LNCaP clone FGC (cell line): ENCODE measurements at regions not wholly inside any gene's neighbourhood (a gene's known extent, or its start where the extent isn't known, plus 50 kb on each side); places are given as distances from the start of the nearest gene placed in this dataset.

Experiments
- DNase-seq: peaks from one replicate; pipeline ENCODE4 v3.0.0-alpha.2; 2011; ENCODE audit warnings: low read depth
- H3K4me3 ChIP-seq: 2 replicates; pipeline ENCODE4 v1.5.1; 2011; ENCODE audit warnings: mild to moderate bottlenecking, low read depth, low read length, control low read depth
- TF ChIP-seq, protein P1 (sequence below): IDR thresholded peaks from 2 replicates; pipeline ENCODE4 v1.5.1; 2012; ENCODE audit warnings: mild to moderate bottlenecking; ENCODE audit not compliant: control insufficient read depth, insufficient read depth; ENCODE audit errors: extremely low read depth

DNA sequence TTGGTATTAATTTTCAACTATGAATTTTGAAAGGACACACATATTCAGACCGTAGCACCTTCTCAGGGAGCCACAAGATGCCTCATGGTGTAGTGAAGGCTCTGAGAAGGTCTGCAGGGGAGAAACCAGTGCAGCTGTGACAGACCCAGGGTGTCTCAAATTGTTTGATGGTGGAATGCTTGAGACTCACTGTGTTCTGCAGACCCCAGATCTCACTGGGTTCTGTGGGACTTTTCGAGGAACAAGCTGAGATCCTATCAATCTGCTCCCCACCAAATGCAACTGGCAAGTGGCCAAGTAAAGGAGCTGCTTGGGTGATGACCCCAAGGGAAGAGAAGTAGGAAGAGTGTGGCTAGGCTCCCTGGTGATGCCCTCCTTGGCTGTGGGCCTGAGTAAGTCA, 130.5 kb upstream of the UNC5B start:
- DNase-seq: no peak
- TF ChIP-seq, protein P1, sequence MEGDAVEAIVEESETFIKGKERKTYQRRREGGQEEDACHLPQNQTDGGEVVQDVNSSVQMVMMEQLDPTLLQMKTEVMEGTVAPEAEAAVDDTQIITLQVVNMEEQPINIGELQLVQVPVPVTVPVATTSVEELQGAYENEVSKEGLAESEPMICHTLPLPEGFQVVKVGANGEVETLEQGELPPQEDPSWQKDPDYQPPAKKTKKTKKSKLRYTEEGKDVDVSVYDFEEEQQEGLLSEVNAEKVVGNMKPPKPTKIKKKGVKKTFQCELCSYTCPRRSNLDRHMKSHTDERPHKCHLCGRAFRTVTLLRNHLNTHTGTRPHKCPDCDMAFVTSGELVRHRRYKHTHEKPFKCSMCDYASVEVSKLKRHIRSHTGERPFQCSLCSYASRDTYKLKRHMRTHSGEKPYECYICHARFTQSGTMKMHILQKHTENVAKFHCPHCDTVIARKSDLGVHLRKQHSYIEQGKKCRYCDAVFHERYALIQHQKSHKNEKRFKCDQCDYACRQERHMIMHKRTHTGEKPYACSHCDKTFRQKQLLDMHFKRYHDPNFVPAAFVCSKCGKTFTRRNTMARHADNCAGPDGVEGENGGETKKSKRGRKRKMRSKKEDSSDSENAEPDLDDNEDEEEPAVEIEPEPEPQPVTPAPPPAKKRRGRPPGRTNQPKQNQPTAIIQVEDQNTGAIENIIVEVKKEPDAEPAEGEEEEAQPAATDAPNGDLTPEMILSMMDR: no peak

DNA sequence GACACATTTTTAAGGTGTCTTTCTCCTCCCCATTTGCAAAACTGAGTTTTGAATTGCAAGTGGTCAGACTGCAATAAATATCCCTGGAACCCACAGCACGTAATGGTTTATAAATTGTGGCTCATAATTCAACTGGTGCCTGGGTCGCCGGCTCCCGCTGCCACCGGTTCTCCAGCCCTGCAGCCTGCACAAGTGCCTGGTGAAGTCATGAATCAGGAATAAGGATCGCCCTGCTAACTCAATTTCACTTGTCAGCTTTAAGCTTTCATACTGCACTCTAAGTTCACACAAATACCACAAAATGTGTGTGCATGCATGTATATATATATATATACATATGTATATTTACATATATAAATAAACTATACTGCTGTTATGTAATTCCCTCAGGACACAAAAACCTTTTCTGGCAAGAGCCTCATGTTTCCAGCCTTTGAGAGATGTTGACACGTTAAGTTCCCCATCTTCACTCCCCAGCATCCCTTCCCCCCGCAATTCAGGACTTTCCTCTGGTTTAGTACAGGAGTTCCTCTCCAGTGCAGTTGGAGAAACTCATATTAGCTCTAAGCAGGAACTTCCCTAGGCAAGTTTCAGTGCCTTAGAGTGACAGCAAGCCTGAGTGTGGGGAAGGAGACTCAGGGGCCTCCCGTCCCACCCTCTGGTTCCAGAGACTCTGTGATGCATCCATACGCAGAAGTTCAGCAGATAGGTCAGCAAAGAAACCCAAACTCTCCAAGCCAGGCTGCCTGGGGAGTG, 129.2 kb upstream of the UNC5B start:
- DNase-seq: no peak
- TF ChIP-seq, protein P1: no peak
- H3K4me3 ChIP-seq: no peak overlapping the region

More for the DNA sequence above, 130.5 kb upstream of the UNC5B start:
- H3K4me3 ChIP-seq: no peak overlapping the region

DNA sequence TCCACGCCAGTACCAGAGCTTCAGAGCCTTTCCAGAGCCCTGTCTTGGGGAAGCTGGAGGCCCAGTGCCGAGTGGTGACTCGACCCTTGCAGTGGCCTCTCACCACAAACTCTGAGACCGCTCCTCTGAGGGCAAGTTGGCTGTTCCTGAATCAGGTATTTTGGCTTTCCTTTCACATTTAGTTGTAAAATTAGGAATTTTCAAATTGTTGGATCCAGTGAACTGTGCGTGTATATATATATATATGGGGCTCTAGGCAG, 128.7 kb upstream of the UNC5B start:
- TF ChIP-seq, protein P1: no peak
- no peak for DNase-seq
- no peak overlapping the region for H3K4me3 ChIP-seq

DNA sequence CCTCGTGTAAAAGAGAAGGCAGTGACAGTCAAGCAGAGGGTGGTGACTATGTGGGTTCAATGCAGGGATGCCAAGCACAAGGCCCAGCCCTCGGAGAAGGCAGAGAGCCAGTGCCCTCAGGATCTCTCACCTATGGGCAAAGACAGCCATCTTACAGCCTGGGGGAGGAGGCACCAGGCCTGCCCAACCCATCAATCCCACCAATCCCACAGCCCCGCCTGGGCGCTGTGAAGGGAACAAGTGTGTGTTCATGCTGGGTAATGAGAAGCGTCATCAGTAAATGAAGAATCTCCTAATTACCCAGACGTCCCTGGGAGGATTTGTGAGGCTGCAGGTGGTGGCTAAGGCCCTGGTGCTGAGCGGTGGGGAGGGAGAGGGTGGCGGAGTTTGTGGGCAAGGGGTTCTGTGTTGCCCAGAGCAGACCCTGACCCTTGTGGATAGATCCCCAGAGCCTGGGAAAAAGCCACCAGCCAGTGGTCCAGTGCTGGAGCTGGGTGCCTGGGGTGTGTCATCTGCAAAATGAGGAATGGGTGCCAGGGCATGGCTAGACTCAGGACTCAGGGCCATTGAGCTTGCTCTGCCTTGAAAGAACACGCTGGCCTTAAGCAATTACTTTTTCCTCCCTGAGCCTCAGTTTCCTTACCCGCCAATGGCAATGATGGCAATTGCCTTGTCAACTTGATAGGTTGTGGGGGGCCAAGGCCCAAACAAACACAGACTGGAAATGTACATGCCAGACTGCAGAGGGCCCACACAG, 128.1 kb upstream of the UNC5B start:
- no peak overlapping the region for H3K4me3 ChIP-seq
- no peak for DNase-seq
- TF ChIP-seq, protein P1: no peak

DNA sequence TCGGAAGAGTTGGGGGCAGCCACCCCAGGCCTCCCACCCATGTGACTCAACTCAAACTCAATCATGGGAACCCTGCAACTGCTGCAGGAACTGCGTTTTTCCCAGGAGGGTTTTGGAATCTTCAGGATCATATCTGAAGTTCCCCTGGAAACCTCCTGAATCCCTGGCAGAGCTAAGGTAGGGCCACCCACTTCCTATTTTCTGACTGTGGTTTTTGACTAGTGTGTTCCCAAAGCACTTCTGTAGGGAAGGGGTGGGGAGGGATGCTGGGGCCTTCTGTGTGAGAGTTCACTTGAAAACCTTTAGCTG, 127.6 kb upstream of the UNC5B start:
- no peak for DNase-seq
- TF ChIP-seq, protein P1: no peak
- no peak overlapping the region for H3K4me3 ChIP-seq

DNA sequence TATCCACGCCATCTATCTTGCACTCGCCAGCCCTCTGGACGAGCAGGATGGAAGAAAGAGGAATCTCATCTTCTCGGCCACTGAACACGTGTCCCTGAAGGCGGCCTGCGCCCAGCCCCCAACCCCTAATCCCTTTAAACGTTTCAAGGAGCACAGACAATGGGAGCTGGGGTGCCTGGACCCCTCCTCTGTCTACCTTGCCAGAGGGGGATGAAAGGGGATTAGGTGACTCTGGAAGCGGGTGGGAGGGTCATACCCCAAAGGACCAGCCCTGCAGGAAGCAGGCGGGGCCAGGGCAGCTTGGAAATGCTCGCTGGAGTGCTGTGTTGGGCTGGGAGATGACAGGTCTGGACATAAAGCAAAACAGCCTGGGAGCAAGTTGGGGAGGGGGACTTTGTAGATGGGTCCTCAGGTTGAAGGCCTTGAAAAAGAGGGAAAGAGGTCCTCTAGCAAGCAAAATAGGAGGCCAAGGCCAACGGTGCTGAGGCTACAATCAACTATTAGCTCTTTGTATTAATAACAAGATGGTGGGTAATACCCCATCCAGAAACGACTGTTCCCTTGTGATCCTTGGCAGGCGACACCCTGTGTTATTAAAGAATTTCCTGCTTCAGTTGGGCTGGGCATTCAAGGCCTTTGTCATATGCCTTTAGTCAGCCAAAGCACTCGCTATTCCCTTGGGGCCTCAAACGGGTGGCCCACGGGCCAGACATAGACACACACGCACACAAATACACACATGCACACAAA, 126.5 kb upstream of the UNC5B start:
- TF ChIP-seq, protein P1: no peak
- no peak for DNase-seq
- H3K4me3 ChIP-seq: no peak overlapping the region
